HEK293T (cell line): ENCODE measurements at regions not wholly inside any gene's neighbourhood (a gene's known extent, or its start where the extent isn't known, plus 50 kb on each side); places are given as distances from the start of the nearest gene placed in this dataset.
"Not testable (repeated sequence)": the region's sequence is repeated elsewhere in the genome, so short reads cannot be mapped to it uniquely, and the experiment has no call there.

Experiments
- CTCF ChIA-PET: fragments of 350-600 bp; formaldehyde crosslinking; extraction: SDS; loops from one replicate; lab custom pipeline; 2021; ENCODE audit warnings: antibody characterized with exemption, inconsistent platforms; lab: Yijun Ruan, JAX
- POLR2A ChIA-PET: fragments of 350-600 bp; formaldehyde crosslinking; extraction: SDS; loops from one replicate; lab custom pipeline; 2020; ENCODE audit warnings: antibody characterized with exemption, inconsistent platforms; lab: Yijun Ruan, JAX
- DNase-seq: peaks from one replicate; pipeline ENCODE4 v3.0.0; 2012; ENCODE audit warnings: mixed read lengths; ENCODE audit errors: extremely low spot score
- ARNT ChIP-seq: fragments of 450-650 bp; IDR thresholded peaks from 2 replicates; pipeline ENCODE4 v1.6.1; 2017; ENCODE audit warnings: mild to moderate bottlenecking
- BHLHE40 ChIP-seq: fragments of 450-650 bp; IDR thresholded peaks from 2 replicates; pipeline ENCODE4 v1.6.1; 2016; ENCODE audit warnings: mild to moderate bottlenecking, moderate library complexity, borderline replicate concordance
- CTBP1 ChIP-seq: fragments of 450-650 bp; IDR thresholded peaks from 2 replicates; pipeline ENCODE4 v1.6.1; 2016; ENCODE audit warnings: borderline replicate concordance
- ELF4 ChIP-seq: fragments of 450-650 bp; IDR thresholded peaks from 2 replicates; pipeline ENCODE4 v1.6.1; 2017; ENCODE audit warnings: antibody characterized with exemption
- FOXA1 ChIP-seq: fragments of 450-650 bp; IDR thresholded peaks from 2 replicates; pipeline ENCODE4 v1.6.1; 2016; ENCODE audit warnings: mild to moderate bottlenecking
- FOXK2 ChIP-seq: fragments of 450-650 bp; IDR thresholded peaks from 2 replicates; pipeline ENCODE4 v1.6.1; 2016; ENCODE audit warnings: mild to moderate bottlenecking
- FOXM1 ChIP-seq: fragments of 450-650 bp; IDR thresholded peaks from 2 replicates; pipeline ENCODE4 v1.6.1; 2017; ENCODE audit warnings: mild to moderate bottlenecking, borderline replicate concordance
- HDGF ChIP-seq: fragments of 450-650 bp; IDR thresholded peaks from 2 replicates; pipeline ENCODE4 v1.6.1; 2017; ENCODE audit warnings: antibody characterized with exemption, borderline replicate concordance
- L3MBTL2 ChIP-seq: fragments of 450-650 bp; conservative IDR thresholded peaks from 2 replicates; pipeline ENCODE4 v1.6.1; 2016; ENCODE audit warnings: mild to moderate bottlenecking
- LEF1 ChIP-seq: fragments of 450-650 bp; IDR thresholded peaks from 2 replicates; pipeline ENCODE4 v1.6.1; 2017; ENCODE audit warnings: mild to moderate bottlenecking, borderline replicate concordance
- NFRKB ChIP-seq: fragments of 450-650 bp; IDR thresholded peaks from 2 replicates; pipeline ENCODE4 v1.6.1; 2016; ENCODE audit warnings: mild to moderate bottlenecking, moderate library complexity
- SP1 ChIP-seq: fragments of 450-650 bp; IDR thresholded peaks from 2 replicates; pipeline ENCODE4 v1.6.1; 2017
- SUZ12 ChIP-seq: fragments of 450-650 bp; IDR thresholded peaks from 2 replicates; pipeline ENCODE4 v1.6.1; 2016; ENCODE audit warnings: mild to moderate bottlenecking
- TARDBP ChIP-seq: fragments of 450-650 bp; IDR thresholded peaks from 2 replicates; pipeline ENCODE4 v1.6.1; 2016
- ZNF384 ChIP-seq: fragments of 450-650 bp; IDR thresholded peaks from 2 replicates; pipeline ENCODE4 v1.6.1; 2016
- TF ChIP-seq, protein P1 (sequence below): fragments of 450-650 bp; IDR thresholded peaks from 2 replicates; pipeline ENCODE4 v1.6.1; 2016

GRCh38 chr3:33962396-33962795 lies 164.0 kb downstream of the PDCD6IP start:
- no peak for DNase-seq
- ChIA-PET POLR2A (no interaction called here), CTCF (no interaction called here)
- TF ChIP-seq LEF1 = no peak
- no peak for TF ChIP-seq ELF4
- TF ChIP-seq ARNT = no peak
- no peak for TF ChIP-seq FOXA1
- no peak for TF ChIP-seq BHLHE40
- TF ChIP-seq HDGF = no peak

DNA sequence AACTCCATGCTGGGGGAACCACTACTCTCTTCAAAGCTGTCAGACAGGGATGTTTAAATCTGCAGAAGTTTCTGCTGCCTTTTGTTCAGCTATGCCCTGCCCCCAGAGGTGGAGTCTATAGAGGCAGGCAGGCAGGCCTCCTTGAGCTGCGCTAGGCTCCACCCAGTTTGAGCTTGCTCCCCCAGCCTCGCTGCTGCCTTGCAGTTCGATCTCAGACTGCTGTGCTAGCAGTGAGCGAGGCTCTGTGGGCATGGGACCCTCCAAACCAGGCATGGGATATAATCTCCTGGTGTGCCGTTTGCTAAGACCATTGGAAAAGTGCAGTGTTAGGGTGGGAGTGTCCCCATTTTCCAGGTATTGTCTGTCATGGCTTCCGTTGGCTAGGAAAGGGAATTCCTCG lies 171.8 kb downstream of the PDCD6IP start:
- DNase-seq, POLR2A ChIA-PET, CTCF ChIA-PET: not testable (repeated sequence)

- CTCF ChIA-PET = no interaction called here
- TF ChIP-seq SP1 = no peak
- no peak for DNase-seq
- POLR2A ChIA-PET = no interaction called here
Measured at GRCh38 chr3:33971055-33971454, 172.6 kb downstream of the PDCD6IP start.

DNA sequence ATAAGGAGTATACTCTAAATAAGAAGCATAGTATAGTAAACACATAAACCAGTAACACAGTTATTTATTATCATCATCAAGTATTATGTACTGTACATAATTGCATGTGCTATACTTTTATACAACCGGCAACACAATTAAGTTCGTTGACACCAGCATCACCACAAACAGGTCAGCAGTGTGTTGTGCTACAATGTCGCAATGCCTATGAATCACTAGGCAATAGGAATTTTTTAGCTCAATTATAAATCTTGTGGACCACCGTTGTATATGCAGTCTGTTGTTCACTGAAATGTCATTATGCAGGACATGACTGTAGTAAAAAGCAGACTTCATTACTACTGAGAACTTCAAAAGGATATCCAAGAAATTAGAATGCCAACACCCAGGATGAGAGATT lies 177.0 kb downstream of the PDCD6IP start:
- TF ChIP-seq, protein P1, sequence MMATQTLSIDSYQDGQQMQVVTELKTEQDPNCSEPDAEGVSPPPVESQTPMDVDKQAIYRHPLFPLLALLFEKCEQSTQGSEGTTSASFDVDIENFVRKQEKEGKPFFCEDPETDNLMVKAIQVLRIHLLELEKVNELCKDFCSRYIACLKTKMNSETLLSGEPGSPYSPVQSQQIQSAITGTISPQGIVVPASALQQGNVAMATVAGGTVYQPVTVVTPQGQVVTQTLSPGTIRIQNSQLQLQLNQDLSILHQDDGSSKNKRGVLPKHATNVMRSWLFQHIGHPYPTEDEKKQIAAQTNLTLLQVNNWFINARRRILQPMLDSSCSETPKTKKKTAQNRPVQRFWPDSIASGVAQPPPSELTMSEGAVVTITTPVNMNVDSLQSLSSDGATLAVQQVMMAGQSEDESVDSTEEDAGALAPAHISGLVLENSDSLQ = no peak
- TF ChIP-seq ELF4 (no peak), FOXK2 (no peak), L3MBTL2 (no peak), ARNT (no peak), SP1 (no peak), NFRKB (no peak), LEF1 (no peak), FOXA1 (no peak), CTBP1 (no peak), SUZ12 (no peak), TARDBP (no peak), BHLHE40 (no peak), HDGF (no peak), FOXM1 (no peak), ZNF384 (no peak)
- POLR2A ChIA-PET = no interaction called here
- no peak for DNase-seq
- CTCF ChIA-PET = interaction anchor here (0.7 kb wide), 1 partner anchor 92 kb away, joined by 3 read pairs; no protein-coding TSS in a partner anchor

DNA sequence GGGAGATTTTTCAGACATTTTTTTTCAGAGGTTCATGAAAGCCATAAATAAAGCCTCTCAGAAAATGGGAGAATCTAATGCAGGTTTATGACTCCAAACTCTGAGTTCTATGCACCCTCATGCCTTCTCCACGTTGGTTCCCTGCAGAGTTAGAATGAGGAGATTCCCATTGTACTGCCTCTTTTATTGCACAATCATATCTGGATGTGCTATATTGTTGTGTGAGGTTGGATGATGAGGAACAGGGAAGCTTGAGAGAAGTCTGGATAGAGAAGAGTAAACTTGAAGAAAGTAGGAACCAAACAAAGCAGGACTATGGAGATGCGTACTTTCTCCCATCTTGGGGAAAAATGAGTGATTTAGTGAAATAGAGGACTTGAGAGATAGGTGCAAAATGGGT lies 178.8 kb downstream of the PDCD6IP start:
- TF ChIP-seq L3MBTL2 = no peak
- TF ChIP-seq LEF1 = no peak
- no peak for TF ChIP-seq HDGF
- TF ChIP-seq FOXM1 = no peak
- no peak for TF ChIP-seq SUZ12
- TF ChIP-seq NFRKB = no peak
- no peak for TF ChIP-seq FOXA1
- TF ChIP-seq ZNF384 = no peak
- TF ChIP-seq SP1 = no peak
- TF ChIP-seq TARDBP = no peak
- no peak for TF ChIP-seq FOXK2
- TF ChIP-seq BHLHE40 = no peak
- TF ChIP-seq, protein P1 = no peak
- no peak for TF ChIP-seq CTBP1
- TF ChIP-seq ELF4 = no peak
- no peak for TF ChIP-seq ARNT
- CTCF ChIA-PET = no interaction called here
- POLR2A ChIA-PET = no interaction called here
- no peak for DNase-seq

GRCh38 chr3:33980252-33980651 lies 181.8 kb downstream of the PDCD6IP start:
- no peak for TF ChIP-seq L3MBTL2
- no peak for TF ChIP-seq SP1
- TF ChIP-seq LEF1 = no peak
- no peak for TF ChIP-seq FOXA1
- no peak for TF ChIP-seq ELF4
- no peak for TF ChIP-seq CTBP1
- no peak for TF ChIP-seq ARNT
- DNase-seq = no peak
- POLR2A ChIA-PET = no interaction called here
- CTCF ChIA-PET = interaction anchor here (1.1 kb wide), 1 partner anchor 35 kb away, joined by 3 read pairs; no protein-coding TSS in a partner anchor

DNA sequence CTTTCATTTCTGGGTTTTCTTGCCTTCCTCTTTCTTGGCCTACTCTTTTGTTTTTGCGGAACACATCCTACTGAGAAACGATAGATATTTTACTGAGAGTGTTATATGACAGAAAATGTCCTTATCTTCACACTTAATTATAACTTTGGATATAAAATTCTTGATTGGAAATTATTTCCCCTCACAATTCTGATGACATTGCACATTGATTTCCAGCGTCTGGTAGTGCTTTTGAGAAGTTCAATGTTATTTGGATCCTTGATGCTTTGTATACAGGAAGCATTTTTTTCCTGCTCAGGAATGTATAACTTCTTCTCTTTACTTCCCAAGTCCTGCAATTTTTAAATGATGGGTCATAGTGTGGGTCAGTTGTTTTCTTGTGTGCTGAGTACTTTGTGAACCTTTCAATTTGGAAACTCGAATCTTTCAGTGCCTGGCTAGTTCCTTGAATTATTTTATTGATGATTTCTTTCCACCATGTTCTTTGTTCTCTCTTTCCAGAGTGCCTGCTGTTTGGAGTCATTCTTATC lies 183.9 kb downstream of the PDCD6IP start:
- ChIA-PET CTCF (no interaction called here), POLR2A (no interaction called here)

DNA sequence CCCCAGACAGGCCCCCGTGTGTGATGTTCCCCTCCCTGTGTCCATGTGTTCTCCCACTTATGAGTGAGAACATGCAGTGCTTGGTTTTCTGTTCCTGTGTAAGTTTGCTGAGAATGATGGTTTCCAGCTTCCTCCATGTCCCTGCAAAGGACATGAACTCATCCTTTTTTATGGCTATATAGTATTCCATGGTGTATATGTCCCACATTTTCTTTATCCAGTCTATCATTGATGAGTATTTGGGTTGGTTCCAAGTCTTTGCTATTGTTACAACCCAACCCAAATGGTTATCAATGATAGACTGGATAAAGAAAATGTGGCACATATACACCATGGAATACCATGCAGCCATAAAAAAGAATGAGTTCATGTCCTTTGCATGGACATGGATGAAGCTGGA lies 184.5 kb downstream of the PDCD6IP start:
- POLR2A ChIA-PET, CTCF ChIA-PET, DNase-seq: not testable (repeated sequence)

More for the DNA sequence above, 183.9 kb downstream of the PDCD6IP start:
- TF ChIP-seq FOXK2 (no peak), FOXM1 (no peak), LEF1 (no peak), ARNT (no peak), TARDBP (no peak), SP1 (no peak), ZNF384 (no peak), ELF4 (no peak), BHLHE40 (no peak), NFRKB (no peak), L3MBTL2 (no peak), HDGF (no peak)
- TF ChIP-seq, protein P1 = no peak
- DNase-seq = no peak
